Spleen (tissue), 11 donors: ENCODE measurements at regions not wholly inside any gene's neighbourhood (a gene's known extent, or its start where the extent isn't known, plus 50 kb on each side); places are given as distances from the start of the nearest gene placed in this dataset.

Experiments used
- DNase-seq: peaks from one replicate; pipeline ENCODE4 v3.0.0-alpha.2; 2020
- H3K27ac ChIP-seq, 8 donors: fragments of 200-600 bp; sonication (generic) in 7 of 8; 1 replicate in 4 of 8; 2 replicates in 4 of 8; pipeline versions ENCODE4 v1.5.0 to v1.8.0; 2016 to 2021; ENCODE audit warnings: inconsistent platforms in 4 of 8, mild to moderate bottlenecking in 4 of 8, moderate library complexity in 1 of 8
- H3K27me3 ChIP-seq, 7 donors: fragments of 200-600 bp; sonication (generic) in 6 of 7; replicated peaks in 1 of 7; 1 replicate in 4 of 7; 2 replicates in 3 of 7; pipeline versions ENCODE4 v1.5.0 to v1.8.0; 2016 to 2021; ENCODE audit warnings: inconsistent platforms in 3 of 7, mild to moderate bottlenecking in 1 of 7
- H3K36me3 ChIP-seq, 6 donors: fragments of 200-600 bp; sonication (generic) in 5 of 6; 1 replicate in 4 of 6; 2 replicates in 2 of 6; pipeline versions ENCODE4 v1.5.0 to v1.8.0; 2016 to 2021; ENCODE audit warnings: inconsistent platforms in 2 of 6
- H3K4me1 ChIP-seq, 6 donors: fragments of 200-600 bp; sonication (generic) in 5 of 6; 1 replicate in 3 of 6; 2 replicates in 3 of 6; pipeline versions ENCODE4 v1.5.0 to v1.8.0; 2016 to 2021; ENCODE audit warnings: inconsistent platforms in 3 of 6
- H3K4me3 ChIP-seq, 8 donors: fragments of 200-600 bp; sonication (generic) in 7 of 8; 1 replicate in 4 of 8; 2 replicates in 4 of 8; pipeline versions ENCODE4 v1.5.0 to v1.8.0; 2016 to 2021; ENCODE audit warnings: inconsistent platforms in 4 of 8, mild to moderate bottlenecking in 4 of 8, moderate library complexity in 2 of 8
- H3K9me3 ChIP-seq, 8 donors: fragments of 200-600 bp; sonication (generic) in 7 of 8; 1 replicate in 4 of 8; 2 replicates in 4 of 8; pipeline versions ENCODE4 v1.5.0 to v1.8.0; 2016 to 2021; ENCODE audit warnings: inconsistent platforms in 4 of 8
- POLR2A ChIP-seq, 3 donors: fragments of 450-650 bp; IDR thresholded peaks; one replicate each; pipeline ENCODE4 v1.5.1; 2017; ENCODE audit warnings: antibody characterized with exemption in 3 of 3, mild to moderate bottlenecking in 1 of 3
- POLR2AphosphoS5 ChIP-seq, 3 donors: sonication (generic); formaldehyde crosslinking; IDR thresholded peaks; one replicate each; pipeline ENCODE4 v1.5.1; 2017; ENCODE audit warnings: antibody characterized with exemption in 3 of 3
- WGBS, 5 donors: extraction: QIAGEN DNeasy Blood & Tissue Kit in 3 of 5; methylation state at CpG; one replicate each; pipeline versions ENCODE4 v1.1.5 to v1.1.7; 2013 to 2018; 5-methylcytosine and 5-hydroxymethylcytosine counted together
- intact Hi-C: fragments of 100-400 bp; cut with DNase I; formaldehyde crosslinking; loops from one replicate; pipeline ENCODE4 v1.15.0; 2023; ENCODE audit warnings: low total_unique reads
- TF ChIP-seq, protein P1 (sequence below), 11 experiments: fragments of 200-600 bp in 7 of 11; fragments of 450-650 bp in 4 of 11; sonication (generic) in 4 of 11; IDR thresholded peaks in 8 of 11; conservative IDR thresholded peaks in 3 of 11; 1 replicate in 7 of 11; 2 replicates in 4 of 11; pipeline versions ENCODE4 v1.4.0 to v1.8.0; 2016 to 2021; ENCODE audit warnings: antibody characterized with exemption in 11 of 11, inconsistent platforms in 4 of 11, mild to moderate bottlenecking in 1 of 11
- donor health status: healthy with polysubstance abuse.
- donor health status: DM: no; HTN: no; CAD: no; lungs with moderate emphysema.
- donor health status: DM: no; HTN: no; CAD: no.
- donor health status: Bipolar disorder and iron deficiency.
- donor health status: healthy.
- donor health status: DM: no; HTN: no; CAD: no.
- donor health status: DM: yes; HTN: yes; CAD: no.

DNA sequence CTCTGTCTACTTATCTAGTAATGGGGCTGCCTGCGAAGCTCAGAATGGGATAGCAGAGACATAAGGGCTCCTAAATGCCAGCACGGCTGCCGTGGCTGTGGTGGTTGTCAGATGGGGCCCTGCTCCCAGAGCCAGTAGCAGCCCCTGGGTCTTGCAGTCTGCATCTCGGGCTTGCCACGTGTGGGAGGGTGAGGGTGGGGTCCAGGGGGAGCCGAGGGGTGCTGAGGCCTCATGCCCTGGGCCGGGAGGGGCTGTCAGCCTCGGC is 88.8 kb upstream of the GSE1 start:
- intact Hi-C loops, result no loop called here
- no peak overlapping the region for H3K4me3 ChIP-seq

DNA sequence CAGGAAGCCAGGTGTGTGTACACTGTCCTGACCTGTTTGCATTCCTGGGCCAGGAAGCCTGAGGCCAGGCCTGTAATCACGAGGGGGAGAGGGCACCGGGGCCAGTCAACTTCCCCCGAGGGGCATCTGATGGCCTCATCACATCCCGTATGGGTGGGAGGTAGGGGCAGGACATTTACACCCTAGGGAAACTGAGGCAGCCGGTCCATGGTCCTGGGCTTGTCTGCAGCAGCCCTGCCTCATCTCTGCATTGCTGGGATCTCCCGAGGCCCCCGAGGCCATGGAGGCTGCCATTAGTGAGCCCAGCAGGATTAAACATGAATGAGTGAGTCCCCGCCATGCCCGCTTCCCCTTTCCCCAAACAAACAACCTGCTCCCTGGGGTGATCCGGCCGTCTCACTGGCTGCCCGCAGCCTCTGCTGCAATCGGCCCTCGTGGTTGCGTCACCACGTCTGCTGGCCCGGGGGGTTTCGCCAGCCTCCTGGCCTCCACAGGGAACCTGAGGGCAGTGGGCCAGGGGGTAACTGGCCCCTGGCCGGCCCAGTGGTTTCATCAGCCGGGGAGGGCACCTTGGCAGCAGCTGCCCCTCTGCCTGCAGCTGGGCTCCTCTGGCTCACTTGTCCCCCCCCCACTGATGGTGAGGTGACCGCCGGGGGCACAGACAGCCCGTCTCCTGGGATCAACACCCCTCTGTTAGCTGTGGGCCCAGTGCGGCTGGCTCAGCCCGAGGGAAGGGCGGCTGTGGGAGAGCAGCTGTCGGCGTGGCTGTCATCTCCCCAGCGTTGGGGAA is 88.3 kb upstream of the GSE1 start:
- TF ChIP-seq, protein P1, sequence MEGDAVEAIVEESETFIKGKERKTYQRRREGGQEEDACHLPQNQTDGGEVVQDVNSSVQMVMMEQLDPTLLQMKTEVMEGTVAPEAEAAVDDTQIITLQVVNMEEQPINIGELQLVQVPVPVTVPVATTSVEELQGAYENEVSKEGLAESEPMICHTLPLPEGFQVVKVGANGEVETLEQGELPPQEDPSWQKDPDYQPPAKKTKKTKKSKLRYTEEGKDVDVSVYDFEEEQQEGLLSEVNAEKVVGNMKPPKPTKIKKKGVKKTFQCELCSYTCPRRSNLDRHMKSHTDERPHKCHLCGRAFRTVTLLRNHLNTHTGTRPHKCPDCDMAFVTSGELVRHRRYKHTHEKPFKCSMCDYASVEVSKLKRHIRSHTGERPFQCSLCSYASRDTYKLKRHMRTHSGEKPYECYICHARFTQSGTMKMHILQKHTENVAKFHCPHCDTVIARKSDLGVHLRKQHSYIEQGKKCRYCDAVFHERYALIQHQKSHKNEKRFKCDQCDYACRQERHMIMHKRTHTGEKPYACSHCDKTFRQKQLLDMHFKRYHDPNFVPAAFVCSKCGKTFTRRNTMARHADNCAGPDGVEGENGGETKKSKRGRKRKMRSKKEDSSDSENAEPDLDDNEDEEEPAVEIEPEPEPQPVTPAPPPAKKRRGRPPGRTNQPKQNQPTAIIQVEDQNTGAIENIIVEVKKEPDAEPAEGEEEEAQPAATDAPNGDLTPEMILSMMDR (IDR thresholded peaks at IDR 0.05 in 8 of 11, conservative IDR thresholded peaks at IDR 0.05 in 3 of 11), result no peak
- TF ChIP-seq POLR2AphosphoS5 (IDR thresholded peaks at IDR 0.05), result peak; percentile 24 to 75 (median 42)
- peak overlapping the region in 3 of 8 donors; percentile 27 to 46 (median 30) for H3K27ac ChIP-seq
- H3K27me3 ChIP-seq, result peaks cover 0 to 14% (median 0%) of the 10 kb centered on the region in 7 donors
- intact Hi-C loops, result no loop called here
- 46 to 73% (median 60%) methylated on average over 7 to 29 of the region's 29 CpGs for WGBS, 5 donors
- peak overlapping the region in 1 of 8 donors; percentile 22 for H3K4me3 ChIP-seq
- H3K4me1 ChIP-seq, result peaks cover 0 to 50% (median 24%) of the 10 kb centered on the region in 6 donors
- peak; percentile 91 for DNase-seq
- no peaks in the 10 kb centered on the region for H3K36me3 ChIP-seq
- H3K9me3 ChIP-seq, result no peaks in the 10 kb centered on the region

More for the DNA sequence above, 88.8 kb upstream of the GSE1 start:
- peak overlapping the region in 3 of 8 donors; percentile 27 to 46 (median 30) for H3K27ac ChIP-seq
- H3K36me3 ChIP-seq, result no peaks in the 10 kb centered on the region
- no peak for DNase-seq
- H3K27me3 ChIP-seq, result peaks cover 0 to 14% (median 0%) of the 10 kb centered on the region in 7 donors
- no peaks in the 10 kb centered on the region for H3K9me3 ChIP-seq
- peaks cover 0 to 50% (median 24%) of the 10 kb centered on the region in 6 donors for H3K4me1 ChIP-seq
- 57 to 76% (median 62%) methylated on average over 8 of the region's 8 CpGs; no CpG with 5 or more reads in 1 of the 5 donors for WGBS, 5 donors
- TF ChIP-seq, protein P1 (IDR thresholded peaks at IDR 0.05 in 8 of 11, conservative IDR thresholded peaks at IDR 0.05 in 3 of 11), result no peak
- TF ChIP-seq POLR2AphosphoS5 (IDR thresholded peaks at IDR 0.05) (no peak), POLR2A (IDR thresholded peaks at IDR 0.05) (no peak)

DNA sequence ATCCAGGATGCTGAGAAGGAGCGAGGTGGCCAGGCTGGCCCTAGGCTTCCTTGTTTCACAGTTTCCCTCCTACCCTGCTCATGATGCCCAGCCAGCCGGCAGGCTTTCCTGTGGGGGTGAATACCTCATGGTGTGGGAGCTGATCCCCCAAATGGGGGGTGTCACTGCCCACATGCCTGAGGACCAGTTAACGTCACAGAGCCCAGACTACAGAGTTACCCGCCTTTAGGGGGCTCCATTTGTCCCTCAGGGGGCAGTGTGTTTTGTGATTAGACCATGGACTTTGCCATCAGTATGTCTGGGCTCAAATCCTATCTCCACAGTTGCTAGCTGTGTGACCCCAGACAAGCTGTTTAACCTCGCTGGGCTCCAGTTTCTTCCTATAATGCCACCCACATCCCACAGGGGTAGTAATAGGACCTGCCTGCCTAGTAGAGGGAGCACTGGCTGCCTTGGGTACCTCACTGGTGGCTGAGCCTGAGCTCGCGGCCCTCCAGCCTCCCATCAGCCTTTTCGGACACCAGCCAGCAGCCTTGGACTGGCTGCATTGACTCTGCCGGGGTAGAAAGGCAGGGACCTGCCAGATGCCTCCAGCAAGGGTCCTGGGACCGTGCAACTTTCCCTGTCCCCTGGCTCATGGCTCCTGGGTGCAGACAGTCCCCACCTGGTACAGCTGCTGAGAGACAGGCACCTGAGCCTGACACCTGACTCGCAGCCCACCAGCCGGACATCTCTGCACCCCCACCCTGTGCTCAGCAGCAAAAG is 87.5 kb upstream of the GSE1 start:
- 72 to 90% (median 76%) methylated on average over 6 to 12 of the region's 12 CpGs for WGBS, 5 donors
- TF ChIP-seq, protein P1 (IDR thresholded peaks at IDR 0.05 in 8 of 11, conservative IDR thresholded peaks at IDR 0.05 in 3 of 11), result no peak
- TF ChIP-seq POLR2AphosphoS5 (IDR thresholded peaks at IDR 0.05) (no peak), POLR2A (IDR thresholded peaks at IDR 0.05) (no peak)
- Histone ChIP-seq H3K27me3 (peaks cover 0 to 14% (median 0%) of the 10 kb centered on the region in 7 donors), H3K27ac (no peak overlapping the region), H3K36me3 (no peaks in the 10 kb centered on the region), H3K9me3 (no peaks in the 10 kb centered on the region), H3K4me1 (peaks cover 0 to 50% (median 24%) of the 10 kb centered on the region in 6 donors), H3K4me3 (no peak overlapping the region)
- intact Hi-C loops, result no loop called here
- DNase-seq, result no peak
